Neuronal stem cell (in vitro differentiated cells): ENCODE measurements at regions not wholly inside any gene's neighbourhood (a gene's known extent, or its start where the extent isn't known, plus 50 kb on each side); places are given as distances from the start of the nearest gene placed in this dataset.
A peak's percentile ranks its signal among the peaks of the same experiment; 100 is the strongest.

Source experiments
- DNase-seq: peaks from one replicate; pipeline ENCODE4 v3.0.0-alpha.2; 2013; ENCODE audit warnings: low spot score
- H2AFZ ChIP-seq: one replicate; pipeline ENCODE4 v1.6.1; 2013; ENCODE audit warnings: mild to moderate bottlenecking, low read length, inconsistent platforms
- H2AK5ac ChIP-seq: 2 replicates; pipeline ENCODE4 v1.6.1; 2013; ENCODE audit warnings: low read depth, mild to moderate bottlenecking, inconsistent platforms, low read length, moderate library complexity, mixed read lengths
- H2BK120ac ChIP-seq: 2 replicates; pipeline ENCODE4 v1.6.1; 2013; ENCODE audit warnings: low read depth, mild to moderate bottlenecking, inconsistent platforms, low read length, moderate library complexity, mixed read lengths
- H2BK12ac ChIP-seq: one replicate; pipeline ENCODE4 v1.6.1; 2013; ENCODE audit warnings: low read length, inconsistent platforms
- H2BK15ac ChIP-seq: 2 replicates; pipeline ENCODE4 v1.6.1; 2013; ENCODE audit warnings: mild to moderate bottlenecking, low read length, inconsistent platforms, mixed read lengths
- H2BK5ac ChIP-seq: one replicate; pipeline ENCODE4 v1.6.1; 2013; ENCODE audit warnings: inconsistent platforms, mild to moderate bottlenecking, low read length, moderate library complexity
- H3K14ac ChIP-seq: one replicate; pipeline ENCODE4 v1.6.1; 2013; ENCODE audit warnings: low read length, inconsistent platforms
- H3K18ac ChIP-seq: 2 replicates; pipeline ENCODE4 v1.6.1; 2013; ENCODE audit warnings: low read length, inconsistent platforms
- H3K23ac ChIP-seq: 2 replicates; pipeline ENCODE4 v1.6.1; 2013; ENCODE audit warnings: low read depth, mild to moderate bottlenecking, mixed read lengths, low read length, inconsistent platforms; ENCODE audit not compliant: poor library complexity
- H3K27ac ChIP-seq: replicated peaks from 3 replicates; pipeline ENCODE4 v1.5.1; 2013; ENCODE audit warnings: low read length, inconsistent platforms
- H3K27me3 ChIP-seq, 3 experiments: 2 replicates each; pipeline ENCODE4 v1.6.1; 2013; ENCODE audit warnings: low read length in 3 of 3, mild to moderate bottlenecking in 2 of 3, inconsistent platforms in 1 of 3, low read depth in 1 of 3, mixed read lengths in 1 of 3, moderate library complexity in 1 of 3; ENCODE audit not compliant: control insufficient read depth in 3 of 3, insufficient read depth in 3 of 3
- H3K36me3 ChIP-seq, 2 donors: replicated peaks in 1 of 2; 2 replicates each; pipeline ENCODE4 v1.6.1; 2013; ENCODE audit warnings: low read length in 2 of 2; ENCODE audit not compliant: control insufficient read depth in 2 of 2, insufficient read depth in 2 of 2
- H3K4ac ChIP-seq: 2 replicates; pipeline ENCODE4 v1.6.1; 2013; ENCODE audit warnings: inconsistent platforms, mild to moderate bottlenecking, low read length, moderate library complexity
- H3K4me1 ChIP-seq, 2 donors: 1 replicate in 1 of 2; 2 replicates in 1 of 2; pipeline ENCODE4 v1.6.1; 2013; ENCODE audit warnings: low read length in 2 of 2, low read depth in 1 of 2; ENCODE audit not compliant: control insufficient read depth in 2 of 2, insufficient read depth in 1 of 2
- H3K4me2 ChIP-seq: one replicate; pipeline ENCODE4 v1.6.1; 2013; ENCODE audit warnings: mild to moderate bottlenecking, low read length, inconsistent platforms; ENCODE audit not compliant: insufficient read depth, poor library complexity, severe bottlenecking
- H3K4me3 ChIP-seq, 2 donors: 2 replicates each; pipeline ENCODE4 v1.5.1; 2013; ENCODE audit warnings: low read length in 2 of 2, mild to moderate bottlenecking in 2 of 2, inconsistent platforms in 1 of 2, moderate library complexity in 1 of 2
- H3K79me1 ChIP-seq: one replicate; pipeline ENCODE4 v1.6.1; 2013; ENCODE audit warnings: low read depth, mild to moderate bottlenecking, inconsistent platforms, low read length, moderate library complexity
- H3K9ac ChIP-seq: one replicate; pipeline ENCODE4 v1.6.1; 2013; ENCODE audit warnings: mild to moderate bottlenecking, low read depth, low read length, inconsistent platforms; ENCODE audit not compliant: poor library complexity
- H3K9me3 ChIP-seq, 2 donors: replicated peaks in 1 of 2; 2 replicates each; pipeline versions ENCODE3 to v1.6.1; 2013; ENCODE audit warnings: low read length in 2 of 2, mild to moderate bottlenecking in 2 of 2, inconsistent platforms in 1 of 2, low read depth in 1 of 2, mixed read lengths in 1 of 2, moderate library complexity in 1 of 2; ENCODE audit not compliant: control insufficient read depth in 2 of 2, insufficient read depth in 1 of 2
- H4K8ac ChIP-seq: one replicate; pipeline ENCODE4 v1.6.1; 2013; ENCODE audit warnings: low read depth, mild to moderate bottlenecking, inconsistent platforms, low read length, moderate library complexity
- H4K91ac ChIP-seq: one replicate; pipeline ENCODE4 v1.6.1; 2013; ENCODE audit warnings: low read length, low read depth, mild to moderate bottlenecking, inconsistent platforms; ENCODE audit not compliant: poor library complexity
- WGBS, 2 donors: extraction: QIAGEN DNeasy Blood & Tissue Kit; methylation state at CpG; one replicate each; pipeline ENCODE4 v1.1.7; 2013; ENCODE audit warnings: missing lambda C conversion rate in 2 of 2, mixed read lengths in 1 of 2; ENCODE audit not compliant: insufficient read length in 2 of 2, insufficient replicate concordance in 1 of 2; ENCODE audit errors: extremely low coverage in 2 of 2; 5-methylcytosine and 5-hydroxymethylcytosine counted together

DNA sequence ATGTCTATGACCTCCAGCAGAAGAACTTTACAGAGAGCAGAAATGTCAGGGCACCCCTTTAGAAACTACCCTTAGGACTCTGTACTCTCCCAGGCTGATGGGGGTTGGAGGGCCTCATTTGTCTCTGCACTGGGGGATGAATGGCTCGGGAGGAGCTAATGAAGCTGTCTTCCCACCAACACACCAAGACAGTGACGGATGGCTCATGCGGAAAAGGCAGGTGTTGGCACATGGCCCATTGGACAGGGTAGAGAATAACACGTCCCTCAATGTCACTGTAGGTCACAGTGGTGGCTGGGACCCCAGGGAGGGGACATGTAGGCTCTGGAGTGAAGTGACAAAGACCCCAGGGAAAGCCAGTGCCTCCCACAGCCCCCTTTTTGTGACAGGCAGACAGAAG lies 64.0 kb upstream of the PCBD1 start:
- no peak overlapping the region for H3K14ac ChIP-seq
- no peak overlapping the region for H2BK12ac ChIP-seq
- H3K4me2 ChIP-seq: no peak overlapping the region
- H3K18ac ChIP-seq: no peak overlapping the region
- WGBS, 2 donors: no CpG with 5 or more reads among the region's 4 CpGs
- H3K4me1 ChIP-seq: no peaks in the 10 kb centered on the region
- no peak overlapping the region for H2BK5ac ChIP-seq
- peak overlapping the region; percentile 38 for H3K23ac ChIP-seq
- no peak overlapping the region for H3K4me3 ChIP-seq
- H3K79me1 ChIP-seq: no peaks in the 10 kb centered on the region
- H2BK120ac ChIP-seq: no peak overlapping the region
- H3K36me3 ChIP-seq: no peaks in the 10 kb centered on the region
- H3K4ac ChIP-seq: no peak overlapping the region
- no peak overlapping the region for H2BK15ac ChIP-seq
- H4K91ac ChIP-seq: no peak overlapping the region
- no peak overlapping the region for H2AK5ac ChIP-seq
- no peak overlapping the region for H3K9ac ChIP-seq
- no peak overlapping the region for H3K27ac ChIP-seq
- no peak overlapping the region for H2AFZ ChIP-seq
- H3K9me3 ChIP-seq: no peaks in the 10 kb centered on the region
- H4K8ac ChIP-seq: no peak overlapping the region
- DNase-seq: no peak
- H3K27me3 ChIP-seq: peaks cover 0 to 7% (median 0%) of the 10 kb centered on the region in 3 experiments

DNA sequence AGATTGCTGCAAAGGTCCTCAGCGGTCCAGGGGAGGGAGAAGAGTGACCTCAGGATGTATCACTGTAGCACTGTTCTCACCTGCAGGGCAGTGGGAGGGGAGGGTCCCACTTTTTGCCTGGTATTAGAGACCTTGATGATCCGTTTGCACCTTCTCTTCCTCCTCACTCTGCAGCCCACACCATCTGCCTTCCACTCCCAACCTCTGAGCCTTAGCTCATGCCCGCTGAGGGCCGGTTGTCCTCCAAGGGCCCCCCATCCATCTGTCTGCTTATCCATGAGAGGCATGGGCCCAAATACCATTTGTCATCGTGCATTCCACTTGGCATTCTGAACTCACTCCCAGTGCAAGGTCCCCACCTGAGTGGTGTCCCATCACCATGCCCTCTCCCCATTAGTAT lies 64.6 kb upstream of the PCBD1 start:
- H3K9me3 ChIP-seq: no peaks in the 10 kb centered on the region
- H3K4me2 ChIP-seq: no peak overlapping the region
- no peak overlapping the region for H4K91ac ChIP-seq
- no peak overlapping the region for H2BK12ac ChIP-seq
- H3K27me3 ChIP-seq: peaks cover 0 to 7% (median 0%) of the 10 kb centered on the region in 3 experiments
- H2AFZ ChIP-seq: no peak overlapping the region
- WGBS, 2 donors: no CpG with 5 or more reads among the region's 5 CpGs
- H3K14ac ChIP-seq: no peak overlapping the region
- no peak for DNase-seq
- H3K4me3 ChIP-seq: no peak overlapping the region
- no peak overlapping the region for H3K9ac ChIP-seq
- H3K36me3 ChIP-seq: no peaks in the 10 kb centered on the region
- no peak overlapping the region for H3K4ac ChIP-seq
- H3K79me1 ChIP-seq: no peaks in the 10 kb centered on the region
- H3K18ac ChIP-seq: no peak overlapping the region
- no peaks in the 10 kb centered on the region for H3K4me1 ChIP-seq
- H2BK5ac ChIP-seq: no peak overlapping the region
- H2BK120ac ChIP-seq: no peak overlapping the region
- no peak overlapping the region for H4K8ac ChIP-seq
- H3K27ac ChIP-seq: no peak overlapping the region
- H2BK15ac ChIP-seq: no peak overlapping the region
- H2AK5ac ChIP-seq: no peak overlapping the region
- no peak overlapping the region for H3K23ac ChIP-seq

DNA sequence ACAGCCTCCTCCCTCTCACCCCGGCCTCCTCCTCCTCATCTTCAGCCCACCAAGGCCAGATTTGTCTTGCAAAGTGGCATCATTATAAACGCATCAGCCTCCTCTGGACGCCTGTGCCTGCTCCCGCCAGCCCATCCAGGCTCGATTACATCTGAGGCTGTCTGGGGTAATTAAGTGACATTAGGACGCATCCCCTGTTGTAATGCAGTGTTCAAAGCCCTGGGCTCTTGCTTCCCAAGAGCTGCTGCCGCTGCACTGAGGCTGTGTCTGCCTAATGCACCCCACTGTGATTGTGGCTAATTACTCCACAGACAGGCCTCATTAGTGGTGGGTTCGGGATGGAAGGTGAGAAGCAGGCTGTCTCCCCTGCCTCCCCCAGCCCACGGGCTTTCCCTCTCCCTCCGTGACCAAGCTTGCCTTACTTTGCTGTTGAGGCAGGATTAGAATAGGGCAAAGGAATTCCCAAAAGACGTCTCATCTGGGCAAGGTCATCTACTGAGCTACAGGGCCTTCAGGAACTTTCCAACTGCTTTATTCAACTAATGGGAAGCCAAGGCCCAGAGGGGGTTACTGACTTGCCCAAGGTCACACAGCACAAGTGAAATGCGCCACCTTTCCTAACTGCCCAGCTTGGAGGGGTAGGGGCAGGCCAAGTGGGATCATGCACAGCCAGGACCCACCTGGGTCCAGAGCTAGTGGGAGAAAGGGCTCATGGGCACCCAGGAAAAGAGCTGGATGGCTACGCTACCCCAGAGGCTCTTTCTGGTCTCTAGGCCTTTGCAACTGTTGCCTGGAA lies 66.2 kb upstream of the PCBD1 start:
- no CpG with 5 or more reads among the region's 13 CpGs for WGBS, 2 donors
- Histone ChIP-seq H2BK120ac (no peak overlapping the region), H4K8ac (no peak overlapping the region), H3K4me3 (no peak overlapping the region), H3K9ac (no peak overlapping the region), H3K18ac (no peak overlapping the region), H2AK5ac (no peak overlapping the region), H3K79me1 (no peaks in the 10 kb centered on the region), H3K27ac (no peak overlapping the region), H3K4ac (no peak overlapping the region), H3K27me3 (peaks cover 0 to 7% (median 0%) of the 10 kb centered on the region in 3 experiments), H2AFZ (no peak overlapping the region), H2BK15ac (no peak overlapping the region), H2BK12ac (no peak overlapping the region), H3K4me1 (no peaks in the 10 kb centered on the region), H4K91ac (no peak overlapping the region), H2BK5ac (no peak overlapping the region), H3K36me3 (no peaks in the 10 kb centered on the region), H3K9me3 (no peaks in the 10 kb centered on the region), H3K14ac (no peak overlapping the region), H3K23ac (no peak overlapping the region), H3K4me2 (no peak overlapping the region)
- DNase-seq: peak; percentile 20

DNA sequence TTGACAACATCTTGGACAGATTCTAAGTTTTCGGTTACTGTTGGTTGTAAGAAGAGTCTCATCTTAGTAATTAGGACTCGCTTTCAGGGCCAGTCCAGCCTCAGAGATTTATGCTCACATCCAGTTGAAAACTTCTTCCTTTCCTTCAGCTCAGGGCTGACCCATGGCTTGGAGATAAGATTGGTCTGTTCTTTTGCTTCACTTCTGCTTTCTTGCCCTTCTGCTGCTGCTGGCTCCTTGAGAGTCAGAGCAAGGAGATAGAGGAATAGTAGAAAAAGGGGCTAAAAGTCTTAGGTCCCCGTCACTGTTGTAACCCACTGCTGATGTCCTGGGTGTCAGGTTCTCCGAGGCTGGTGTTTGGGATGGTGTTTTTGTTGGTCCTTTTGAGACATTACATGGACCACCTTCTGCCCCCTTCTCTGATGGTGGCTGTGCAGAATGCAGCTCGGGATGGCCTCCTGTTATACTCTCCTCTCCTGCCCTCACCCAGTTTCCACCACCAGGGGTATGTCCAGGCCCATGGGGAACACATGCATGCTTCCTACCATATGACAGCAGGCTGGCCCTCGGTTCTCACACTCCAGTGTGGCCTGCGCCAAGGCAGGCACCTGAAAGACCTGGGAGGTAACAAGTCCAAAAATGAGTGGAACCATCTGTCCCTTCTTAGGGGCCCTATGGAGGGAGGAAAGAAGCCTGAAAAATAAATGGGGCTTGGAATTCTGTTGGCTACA lies 67.8 kb upstream of the PCBD1 start:
- H3K79me1 ChIP-seq: no peaks in the 10 kb centered on the region
- no CpG with 5 or more reads among the region's 7 CpGs for WGBS, 2 donors
- no peak overlapping the region for H2BK5ac ChIP-seq
- no peak overlapping the region for H4K91ac ChIP-seq
- no peak overlapping the region for H4K8ac ChIP-seq
- no peak overlapping the region for H3K27ac ChIP-seq
- no peaks in the 10 kb centered on the region for H3K4me1 ChIP-seq
- H3K4me2 ChIP-seq: no peak overlapping the region
- no peak overlapping the region for H3K23ac ChIP-seq
- no peak for DNase-seq
- H3K27me3 ChIP-seq: peaks cover 0 to 7% (median 3%) of the 10 kb centered on the region in 3 experiments
- H2AK5ac ChIP-seq: no peak overlapping the region
- no peak overlapping the region for H2BK120ac ChIP-seq
- no peak overlapping the region for H3K9ac ChIP-seq
- no peak overlapping the region for H3K4ac ChIP-seq
- peaks cover 0 to 5% of the 10 kb centered on the region in 2 donors for H3K9me3 ChIP-seq
- no peak overlapping the region for H3K18ac ChIP-seq
- H2BK12ac ChIP-seq: no peak overlapping the region
- H3K14ac ChIP-seq: no peak overlapping the region
- no peak overlapping the region for H2BK15ac ChIP-seq
- H3K4me3 ChIP-seq: no peak overlapping the region
- no peaks in the 10 kb centered on the region for H3K36me3 ChIP-seq
- H2AFZ ChIP-seq: no peak overlapping the region
